KBM-7 (cell line): ENCODE measurements at regions not wholly inside any gene's neighbourhood (a gene's known extent, or its start where the extent isn't known, plus 50 kb on each side); places are given as distances from the start of the nearest gene placed in this dataset.
"Not testable (repeated sequence)": the region's sequence is repeated elsewhere in the genome, so short reads cannot be mapped to it uniquely, and the experiment has no call there.

ENCODE experiments used
- DNase-seq: peaks from one replicate; pipeline ENCODE4 v3.0.0-alpha.2; 2015
- in situ Hi-C: fragments of 300-500 bp; cut with MboI; formaldehyde crosslinking; loops from 2 replicates; pipeline ENCODE4 v1.14.3; 2020; ENCODE audit warnings: low sequenced_read_pairs, low pct_unique_long_range_greater_than_20kb, mixed read lengths

- DNase-seq, in situ Hi-C loops: not testable (repeated sequence)
These were observed 516.2 kb downstream of the NFIB start for GRCh38 chr9:13797701-13798100.

GRCh38 chr9:13791816-13792215 lies 512.3 kb upstream of the MPDZ start:
- in situ Hi-C loops: no loop called here
- no peak for DNase-seq

- DNase-seq: no peak
- in situ Hi-C loops: no loop called here
These were observed 510.6 kb upstream of the MPDZ start for GRCh38 chr9:13790055-13790454.

GRCh38 chr9:13787234-13787833 lies 507.8 kb upstream of the MPDZ start:
- in situ Hi-C loops: no loop called here
- DNase-seq: no peak

- in situ Hi-C loops: no loop called here
- DNase-seq: no peak
These were observed 507.2 kb upstream of the MPDZ start for GRCh38 chr9:13786711-13787110.

- no peak for DNase-seq
- in situ Hi-C loops: no loop called here
These were observed 506.6 kb upstream of the MPDZ start for GRCh38 chr9:13786131-13786530.

- in situ Hi-C loops: no loop called here
- DNase-seq: no peak
These were observed 499.6 kb upstream of the MPDZ start for GRCh38 chr9:13779106-13779505.

- in situ Hi-C loops: no loop called here
- DNase-seq: no peak
These were observed 499.1 kb upstream of the MPDZ start for GRCh38 chr9:13778631-13779030.

GRCh38 chr9:13770956-13771355 lies 491.5 kb upstream of the MPDZ start:
- DNase-seq: no peak
- in situ Hi-C loops: no loop called here

- no peak for DNase-seq
- in situ Hi-C loops: no loop called here
These were observed 490.1 kb upstream of the MPDZ start for GRCh38 chr9:13769641-13770040.

- in situ Hi-C loops: no loop called here
- no peak for DNase-seq
These were observed 489.5 kb upstream of the MPDZ start for GRCh38 chr9:13769006-13769405.

- DNase-seq: no peak
- in situ Hi-C loops: no loop called here
These were observed 482.7 kb upstream of the MPDZ start for GRCh38 chr9:13762209-13762608.

GRCh38 chr9:13759551-13759950 lies 480.1 kb upstream of the MPDZ start:
- DNase-seq: no peak
- in situ Hi-C loops: no loop called here

- DNase-seq: no peak
- in situ Hi-C loops: no loop called here
These were observed 479.4 kb upstream of the MPDZ start for GRCh38 chr9:13758936-13759335.

GRCh38 chr9:13756943-13757342 lies 477.5 kb upstream of the MPDZ start:
- no peak for DNase-seq
- in situ Hi-C loops: no loop called here

GRCh38 chr9:13755551-13755950 lies 476.1 kb upstream of the MPDZ start:
- no peak for DNase-seq
- in situ Hi-C loops: no loop called here

GRCh38 chr9:13750639-13751038 lies 471.1 kb upstream of the MPDZ start:
- in situ Hi-C loops: no loop called here

GRCh38 chr9:13750061-13750460 lies 470.6 kb upstream of the MPDZ start:
- no peak for DNase-seq
- in situ Hi-C loops: no loop called here

More at GRCh38 chr9:13750639-13751038, 471.1 kb upstream of the MPDZ start:
- no peak for DNase-seq

- DNase-seq: no peak
- in situ Hi-C loops: no loop called here
These were observed 467.4 kb upstream of the MPDZ start for GRCh38 chr9:13746876-13747275.

- in situ Hi-C loops: no loop called here
- DNase-seq: no peak
These were observed 464.9 kb upstream of the MPDZ start for GRCh38 chr9:13744261-13744901.

- DNase-seq: no peak
- in situ Hi-C loops: no loop called here
These were observed 458.4 kb upstream of the MPDZ start for GRCh38 chr9:13737885-13738284.
